ENCODE measurements at regions not wholly inside any gene's neighbourhood (a gene's known extent, or its start where the extent isn't known, plus 50 kb on each side); places are given as distances from the start of the nearest gene placed in this dataset.

DNA sequence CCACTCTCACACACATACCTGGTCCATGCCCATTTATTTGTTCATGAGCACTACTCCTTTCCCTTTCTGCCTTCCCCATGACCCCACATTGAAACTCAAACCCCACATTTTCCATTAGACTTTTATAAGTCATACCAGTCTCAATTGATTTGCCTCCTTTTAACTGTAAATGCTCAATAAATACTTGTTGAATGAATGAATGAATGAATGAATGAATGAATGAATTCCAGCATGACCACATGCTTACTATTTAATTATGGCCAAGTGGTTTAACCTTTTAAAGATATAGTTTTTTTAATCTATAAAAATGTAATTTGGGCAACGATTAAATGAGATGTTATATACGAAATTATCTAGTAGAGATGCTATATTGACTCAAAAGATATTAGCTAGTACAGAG is 54.1 kb upstream of the GRAMD2B start:
- DNase-seq (ENCODE audit: low spot score), result no peak

DNA sequence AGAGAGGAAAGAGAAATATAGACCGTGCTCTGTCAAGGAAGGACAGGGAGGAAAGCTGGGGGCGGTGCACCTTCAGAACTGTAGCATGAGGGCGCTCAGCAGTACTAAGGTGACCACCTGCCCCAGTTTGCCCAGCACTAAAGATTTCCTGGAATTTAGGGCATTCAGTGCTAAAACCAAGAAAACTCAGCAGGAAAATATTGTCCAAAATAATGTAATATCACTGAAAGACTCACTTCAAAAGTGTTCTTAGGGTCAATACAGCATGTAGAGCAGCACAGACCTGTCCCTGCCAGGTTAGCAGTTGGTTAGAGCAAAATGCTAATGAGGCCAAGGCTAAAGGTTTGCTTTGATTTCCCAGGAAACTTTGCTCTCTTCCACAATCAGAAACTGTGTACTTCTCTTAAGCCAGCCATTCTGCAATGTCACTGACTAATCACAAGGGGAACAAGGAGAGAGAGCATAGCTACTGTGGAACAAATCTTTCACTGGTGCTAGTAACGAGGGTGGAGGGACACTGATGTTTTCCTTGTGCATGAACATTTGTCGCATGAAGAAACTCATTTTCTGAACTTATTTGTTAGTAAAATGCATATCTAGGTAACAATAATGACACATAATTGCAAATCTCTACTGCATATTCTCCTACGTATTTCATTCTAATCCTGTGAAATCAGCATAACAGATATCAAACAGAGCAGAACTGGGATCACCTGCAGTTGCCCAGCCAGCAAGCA is 53.0 kb upstream of the GRAMD2B start:
- DNase-seq (ENCODE audit: low spot score), result no peak

DNA sequence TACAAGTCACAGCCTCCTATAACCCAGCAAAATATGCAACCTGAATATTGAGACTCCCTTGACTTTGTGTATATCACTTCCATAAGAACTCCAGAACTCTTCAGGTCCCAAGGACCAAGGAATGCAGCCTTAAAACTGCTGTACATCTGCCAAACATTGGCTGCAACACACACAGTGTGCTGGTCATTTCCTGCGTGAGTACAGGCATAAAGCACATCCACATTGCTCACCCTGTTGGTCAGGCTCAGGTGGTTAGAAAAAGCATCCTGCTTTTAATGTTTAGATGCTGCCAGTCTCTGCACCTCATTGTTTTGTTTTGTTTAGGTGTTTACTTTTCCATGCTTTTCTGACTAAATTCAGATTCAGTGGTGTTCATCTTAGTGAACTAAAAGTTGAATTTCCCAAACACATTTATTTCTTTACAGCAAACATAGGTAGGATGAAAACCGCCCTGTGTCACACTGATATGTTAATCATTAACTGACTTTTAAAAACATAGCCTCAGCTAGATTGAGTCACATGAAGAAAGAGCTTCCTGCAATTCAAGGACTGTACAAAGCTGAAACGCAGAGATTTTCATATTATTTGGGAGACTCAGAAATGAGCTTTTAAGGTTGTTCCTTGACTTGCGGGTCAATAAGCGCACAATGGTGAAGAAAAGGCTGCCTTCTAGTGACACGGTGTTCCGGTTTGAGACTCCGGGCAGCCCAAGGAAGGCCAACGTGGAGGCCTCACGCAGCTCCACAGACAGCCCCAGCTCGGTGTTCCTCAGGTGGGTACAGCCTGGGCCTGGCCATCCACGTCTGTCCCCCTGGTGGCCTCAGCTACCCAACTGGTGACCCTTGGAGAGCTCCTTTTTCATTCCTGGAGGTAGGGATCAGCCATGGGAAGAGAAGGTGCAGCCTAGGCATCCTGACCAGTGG is 52.2 kb upstream of the GRAMD2B start:
- DNase-seq (ENCODE audit: low spot score), result no peak

DNA sequence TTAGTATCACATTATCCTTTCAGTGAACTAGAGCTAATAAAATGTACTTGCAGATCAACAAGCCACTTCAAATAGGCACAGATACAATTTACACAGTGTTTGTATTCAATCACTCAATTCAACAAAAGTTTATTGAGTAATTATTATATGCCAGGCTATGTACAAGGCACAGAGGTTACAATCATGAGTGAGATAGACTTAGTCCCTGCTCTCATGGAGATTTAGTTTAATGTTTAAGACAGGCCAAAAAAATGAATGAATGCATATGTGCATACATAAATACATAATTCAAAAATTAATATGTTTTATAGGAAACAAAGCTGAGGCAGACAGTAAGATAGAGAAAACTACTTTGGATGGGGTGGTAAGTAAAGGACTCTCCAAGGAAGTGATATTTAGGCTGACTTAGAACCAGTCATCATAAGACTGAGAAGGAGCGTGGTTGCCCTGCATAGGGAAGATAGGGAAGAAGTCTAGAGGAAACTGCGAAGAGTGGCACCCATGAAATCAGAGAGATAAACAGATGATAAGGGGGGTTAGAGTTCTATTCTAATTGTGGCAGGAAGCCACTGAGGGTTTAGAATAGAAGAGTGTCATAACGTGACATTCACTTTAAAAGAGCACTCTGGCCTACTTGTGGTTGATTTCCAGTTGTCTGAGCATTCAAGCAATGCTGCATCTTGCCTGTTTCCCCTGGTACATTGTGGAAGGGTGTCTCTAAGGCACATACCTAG is 49.7 kb upstream of the GRAMD2B start:
- no peak for DNase-seq (ENCODE audit: low spot score)
